Stomach smooth muscle (tissue), 2 donors: ENCODE measurements at regions not wholly inside any gene's neighbourhood (a gene's known extent, or its start where the extent isn't known, plus 50 kb on each side); places are given as distances from the start of the nearest gene placed in this dataset.

Experiments
- H3K27ac ChIP-seq: one replicate; pipeline ENCODE4 v1.7.0; 2013; ENCODE audit warnings: mild to moderate bottlenecking, low read length, inconsistent platforms
- H3K27me3 ChIP-seq, 2 donors: one replicate each; pipeline ENCODE4 v1.7.0; 2013; ENCODE audit warnings: low read length in 2 of 2; ENCODE audit not compliant: insufficient read depth in 2 of 2, control insufficient read depth in 1 of 2
- H3K36me3 ChIP-seq, 2 donors: one replicate each; pipeline ENCODE4 v1.7.0; 2013; ENCODE audit warnings: low read length in 2 of 2; ENCODE audit not compliant: control insufficient read depth in 2 of 2, insufficient read depth in 2 of 2
- H3K4me1 ChIP-seq: one replicate; pipeline ENCODE4 v1.7.0; 2013; ENCODE audit warnings: low read length; ENCODE audit not compliant: control insufficient read depth, insufficient read depth
- H3K4me3 ChIP-seq, 2 donors: one replicate each; pipeline ENCODE4 v1.7.0; 2013; ENCODE audit warnings: low read length in 2 of 2
- H3K9ac ChIP-seq, 2 donors: one replicate each; pipeline ENCODE4 v1.7.0; 2013; ENCODE audit warnings: low read length in 2 of 2, mild to moderate bottlenecking in 1 of 2
- H3K9me3 ChIP-seq, 2 donors: one replicate each; pipeline ENCODE4 v1.7.0; 2013; ENCODE audit warnings: low read length in 2 of 2; ENCODE audit not compliant: control insufficient read depth in 2 of 2
- donor health status: healthy.
- donor health status: Pancreatic carcinoma.

GRCh38 chr11:92322225-92322624 is 97.6 kb downstream of the FAT3 start:
- Histone ChIP-seq H3K9me3 (peaks cover 0 to 2% of the 10 kb centered on the region in 2 donors), H3K27ac (no peak overlapping the region), H3K9ac (no peak overlapping the region), H3K27me3 (no peaks in the 10 kb centered on the region), H3K36me3 (no peaks in the 10 kb centered on the region), H3K4me3 (no peak overlapping the region), H3K4me1 (no peaks in the 10 kb centered on the region)

- H3K36me3 ChIP-seq, result no peaks in the 10 kb centered on the region
- H3K27ac ChIP-seq, result no peak overlapping the region
- peaks cover 0 to 2% of the 10 kb centered on the region in 2 donors for H3K9me3 ChIP-seq
- no peak overlapping the region for H3K9ac ChIP-seq
- no peaks in the 10 kb centered on the region for H3K4me1 ChIP-seq
- no peak overlapping the region for H3K4me3 ChIP-seq
- no peaks in the 10 kb centered on the region for H3K27me3 ChIP-seq
Observed at GRCh38 chr11:92324890-92325289, 100.3 kb downstream of the FAT3 start.

GRCh38 chr11:92325416-92325815 is 100.8 kb downstream of the FAT3 start:
- H3K9me3 ChIP-seq, result peaks cover 0 to 2% of the 10 kb centered on the region in 2 donors
- no peak overlapping the region for H3K27ac ChIP-seq
- no peak overlapping the region for H3K4me3 ChIP-seq
- no peak overlapping the region for H3K9ac ChIP-seq
- H3K27me3 ChIP-seq, result no peaks in the 10 kb centered on the region
- no peaks in the 10 kb centered on the region for H3K36me3 ChIP-seq
- H3K4me1 ChIP-seq, result no peaks in the 10 kb centered on the region

- Histone ChIP-seq H3K9me3 (no peaks in the 10 kb centered on the region), H3K27me3 (no peaks in the 10 kb centered on the region), H3K4me1 (no peaks in the 10 kb centered on the region), H3K9ac (no peak overlapping the region), H3K4me3 (no peak overlapping the region), H3K36me3 (no peaks in the 10 kb centered on the region), H3K27ac (no peak overlapping the region)
Observed at GRCh38 chr11:92329137-92329536, 104.5 kb downstream of the FAT3 start.

GRCh38 chr11:92329646-92330045 is 105.0 kb downstream of the FAT3 start:
- Histone ChIP-seq H3K27ac (no peak overlapping the region), H3K4me3 (no peak overlapping the region), H3K9ac (no peak overlapping the region), H3K27me3 (no peaks in the 10 kb centered on the region), H3K9me3 (no peaks in the 10 kb centered on the region), H3K36me3 (no peaks in the 10 kb centered on the region), H3K4me1 (no peaks in the 10 kb centered on the region)

- H3K4me3 ChIP-seq, result no peak overlapping the region
- H3K27me3 ChIP-seq, result no peaks in the 10 kb centered on the region
- H3K36me3 ChIP-seq, result no peaks in the 10 kb centered on the region
- H3K27ac ChIP-seq, result no peak overlapping the region
- H3K4me1 ChIP-seq, result no peaks in the 10 kb centered on the region
- H3K9me3 ChIP-seq, result no peaks in the 10 kb centered on the region
- H3K9ac ChIP-seq, result no peak overlapping the region
Observed at GRCh38 chr11:92330114-92330513, 105.5 kb downstream of the FAT3 start.

GRCh38 chr11:92332986-92333385 is 108.4 kb downstream of the FAT3 start:
- Histone ChIP-seq H3K9me3 (no peaks in the 10 kb centered on the region), H3K9ac (no peak overlapping the region), H3K27ac (no peak overlapping the region), H3K27me3 (no peaks in the 10 kb centered on the region), H3K4me3 (no peak overlapping the region), H3K4me1 (no peaks in the 10 kb centered on the region), H3K36me3 (no peaks in the 10 kb centered on the region)

GRCh38 chr11:92340839-92341238 is 116.2 kb downstream of the FAT3 start:
- Histone ChIP-seq H3K4me3 (no peak overlapping the region), H3K4me1 (no peaks in the 10 kb centered on the region), H3K9me3 (no peaks in the 10 kb centered on the region), H3K36me3 (no peaks in the 10 kb centered on the region), H3K27ac (no peak overlapping the region), H3K9ac (no peak overlapping the region), H3K27me3 (no peaks in the 10 kb centered on the region)

GRCh38 chr11:92342034-92342720 is 117.6 kb downstream of the FAT3 start:
- H3K9ac ChIP-seq, result no peak overlapping the region
- no peaks in the 10 kb centered on the region for H3K4me1 ChIP-seq
- H3K9me3 ChIP-seq, result no peaks in the 10 kb centered on the region
- no peak overlapping the region for H3K4me3 ChIP-seq
- H3K27me3 ChIP-seq, result no peaks in the 10 kb centered on the region
- no peaks in the 10 kb centered on the region for H3K36me3 ChIP-seq
- H3K27ac ChIP-seq, result no peak overlapping the region

- no peaks in the 10 kb centered on the region for H3K36me3 ChIP-seq
Observed at GRCh38 chr11:92342886-92343285, 118.3 kb downstream of the FAT3 start.

GRCh38 chr11:92346220-92346619 is 121.6 kb downstream of the FAT3 start:
- no peak overlapping the region for H3K4me3 ChIP-seq
- H3K27me3 ChIP-seq, result no peaks in the 10 kb centered on the region
- no peak overlapping the region for H3K27ac ChIP-seq
- no peak overlapping the region for H3K9ac ChIP-seq
- no peaks in the 10 kb centered on the region for H3K4me1 ChIP-seq
- H3K9me3 ChIP-seq, result no peaks in the 10 kb centered on the region
- H3K36me3 ChIP-seq, result no peaks in the 10 kb centered on the region

More at GRCh38 chr11:92342886-92343285, 118.3 kb downstream of the FAT3 start:
- no peak overlapping the region for H3K9ac ChIP-seq
- no peaks in the 10 kb centered on the region for H3K27me3 ChIP-seq
- H3K4me1 ChIP-seq, result no peaks in the 10 kb centered on the region
- H3K9me3 ChIP-seq, result no peaks in the 10 kb centered on the region
- no peak overlapping the region for H3K4me3 ChIP-seq
- H3K27ac ChIP-seq, result no peak overlapping the region
